ENCODE measurements at regions not wholly inside any gene's neighbourhood (a gene's known extent, or its start where the extent isn't known, plus 50 kb on each side); places are given as distances from the start of the nearest gene placed in this dataset.

DNA sequence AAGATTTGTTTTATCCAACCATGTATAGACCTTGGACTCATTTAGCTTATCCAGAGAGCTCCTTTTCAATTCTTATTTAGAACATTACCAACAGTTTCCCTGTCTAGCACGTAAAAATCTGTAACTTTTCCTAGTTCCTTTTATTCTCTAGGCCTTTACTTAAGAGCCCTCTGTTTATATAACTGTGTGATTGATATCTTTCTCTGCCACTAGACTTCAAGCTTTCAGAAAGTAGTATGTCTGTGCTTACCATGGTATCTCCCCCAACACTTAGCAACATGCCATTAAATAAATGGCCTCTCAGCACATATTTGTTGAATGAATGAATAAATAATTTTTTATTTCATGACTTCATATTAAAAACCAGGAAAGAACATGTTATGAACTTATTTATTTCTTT, 209.4 kb downstream of the PTPRC start:
- TF ChIP-seq, protein P1, sequence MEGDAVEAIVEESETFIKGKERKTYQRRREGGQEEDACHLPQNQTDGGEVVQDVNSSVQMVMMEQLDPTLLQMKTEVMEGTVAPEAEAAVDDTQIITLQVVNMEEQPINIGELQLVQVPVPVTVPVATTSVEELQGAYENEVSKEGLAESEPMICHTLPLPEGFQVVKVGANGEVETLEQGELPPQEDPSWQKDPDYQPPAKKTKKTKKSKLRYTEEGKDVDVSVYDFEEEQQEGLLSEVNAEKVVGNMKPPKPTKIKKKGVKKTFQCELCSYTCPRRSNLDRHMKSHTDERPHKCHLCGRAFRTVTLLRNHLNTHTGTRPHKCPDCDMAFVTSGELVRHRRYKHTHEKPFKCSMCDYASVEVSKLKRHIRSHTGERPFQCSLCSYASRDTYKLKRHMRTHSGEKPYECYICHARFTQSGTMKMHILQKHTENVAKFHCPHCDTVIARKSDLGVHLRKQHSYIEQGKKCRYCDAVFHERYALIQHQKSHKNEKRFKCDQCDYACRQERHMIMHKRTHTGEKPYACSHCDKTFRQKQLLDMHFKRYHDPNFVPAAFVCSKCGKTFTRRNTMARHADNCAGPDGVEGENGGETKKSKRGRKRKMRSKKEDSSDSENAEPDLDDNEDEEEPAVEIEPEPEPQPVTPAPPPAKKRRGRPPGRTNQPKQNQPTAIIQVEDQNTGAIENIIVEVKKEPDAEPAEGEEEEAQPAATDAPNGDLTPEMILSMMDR (IDR thresholded peaks at IDR 0.05; ENCODE audit: poor library complexity, severe bottlenecking): no peak
- no peak for TF ChIP-seq TAF1 (IDR thresholded peaks at IDR 0.05; ENCODE audit: low read depth)
- TF ChIP-seq EZH2 (IDR thresholded peaks at IDR 0.05; ENCODE audit: borderline replicate concordance, insufficient read depth, low read length, poor library complexity, severe bottlenecking): no peak
- no peak for TF ChIP-seq RAD21 (conservative IDR thresholded peaks at IDR 0.05)
- TF ChIP-seq SMC3 (conservative IDR thresholded peaks at IDR 0.05; ENCODE audit: poor library complexity): no peak
- no peak for TF ChIP-seq MXI1 (conservative IDR thresholded peaks at IDR 0.05; ENCODE audit: poor library complexity, severe bottlenecking)
- TF ChIP-seq EP300 (conservative IDR thresholded peaks at IDR 0.05; ENCODE audit: poor library complexity, severe bottlenecking): no peak
- TF ChIP-seq POLR2AphosphoS5 (IDR thresholded peaks at IDR 0.05): no peak
- TF ChIP-seq, protein P2, sequence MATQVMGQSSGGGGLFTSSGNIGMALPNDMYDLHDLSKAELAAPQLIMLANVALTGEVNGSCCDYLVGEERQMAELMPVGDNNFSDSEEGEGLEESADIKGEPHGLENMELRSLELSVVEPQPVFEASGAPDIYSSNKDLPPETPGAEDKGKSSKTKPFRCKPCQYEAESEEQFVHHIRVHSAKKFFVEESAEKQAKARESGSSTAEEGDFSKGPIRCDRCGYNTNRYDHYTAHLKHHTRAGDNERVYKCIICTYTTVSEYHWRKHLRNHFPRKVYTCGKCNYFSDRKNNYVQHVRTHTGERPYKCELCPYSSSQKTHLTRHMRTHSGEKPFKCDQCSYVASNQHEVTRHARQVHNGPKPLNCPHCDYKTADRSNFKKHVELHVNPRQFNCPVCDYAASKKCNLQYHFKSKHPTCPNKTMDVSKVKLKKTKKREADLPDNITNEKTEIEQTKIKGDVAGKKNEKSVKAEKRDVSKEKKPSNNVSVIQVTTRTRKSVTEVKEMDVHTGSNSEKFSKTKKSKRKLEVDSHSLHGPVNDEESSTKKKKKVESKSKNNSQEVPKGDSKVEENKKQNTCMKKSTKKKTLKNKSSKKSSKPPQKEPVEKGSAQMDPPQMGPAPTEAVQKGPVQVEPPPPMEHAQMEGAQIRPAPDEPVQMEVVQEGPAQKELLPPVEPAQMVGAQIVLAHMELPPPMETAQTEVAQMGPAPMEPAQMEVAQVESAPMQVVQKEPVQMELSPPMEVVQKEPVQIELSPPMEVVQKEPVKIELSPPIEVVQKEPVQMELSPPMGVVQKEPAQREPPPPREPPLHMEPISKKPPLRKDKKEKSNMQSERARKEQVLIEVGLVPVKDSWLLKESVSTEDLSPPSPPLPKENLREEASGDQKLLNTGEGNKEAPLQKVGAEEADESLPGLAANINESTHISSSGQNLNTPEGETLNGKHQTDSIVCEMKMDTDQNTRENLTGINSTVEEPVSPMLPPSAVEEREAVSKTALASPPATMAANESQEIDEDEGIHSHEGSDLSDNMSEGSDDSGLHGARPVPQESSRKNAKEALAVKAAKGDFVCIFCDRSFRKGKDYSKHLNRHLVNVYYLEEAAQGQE (IDR thresholded peaks at IDR 0.05; ENCODE audit: borderline replicate concordance): no peak

All from neural cell (in vitro differentiated cells).